ENCODE measurements at regions not wholly inside any gene's neighbourhood (a gene's known extent, or its start where the extent isn't known, plus 50 kb on each side); places are given as distances from the start of the nearest gene placed in this dataset.
"Not testable (repeated sequence)": the region's sequence is repeated elsewhere in the genome, so short reads cannot be mapped to it uniquely, and the experiment has no call there.

DNA sequence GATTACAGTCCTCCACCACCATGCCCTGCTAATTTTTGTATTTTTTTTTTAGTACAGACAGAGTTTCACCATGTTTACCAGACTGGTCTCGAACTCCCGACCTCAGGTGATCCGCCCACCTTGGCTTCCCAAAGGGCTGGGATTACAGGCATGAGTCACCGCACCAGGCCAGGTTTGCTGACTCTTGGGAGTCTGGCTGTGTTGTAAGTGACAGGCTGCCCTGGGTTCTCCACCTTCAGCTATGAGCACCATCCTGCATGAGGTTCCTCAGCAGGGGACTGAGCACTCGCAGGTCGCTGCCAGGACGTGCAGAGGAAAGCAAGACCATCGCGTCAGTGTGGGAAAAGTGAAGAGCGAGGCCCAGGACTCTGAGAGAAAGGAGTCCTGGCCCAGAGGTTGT lies 112.6 kb upstream of the NDUFV2 start:
- Histone ChIP-seq H3K4me1 (peaks cover 0 to 13% (median 0%) of the 10 kb centered on the region in 9 donors), H3K4me3 (no peak overlapping the region), H3K36me3 (no peaks in the 10 kb centered on the region), H3K27ac (no peak overlapping the region), H3K27me3 (no peaks in the 10 kb centered on the region), H3K9me3 (no peaks in the 10 kb centered on the region)
- WGBS, 2 donors = 87 to 91% methylated on average over 10 of the region's 10 CpGs
- intact Hi-C loops (cut with DNase I) = loop anchor here in 9 of 10 donors (2.0 to 10.0 kb wide), 9 partner anchors 57 to 338 kb away; no protein-coding TSS in a partner anchor
- ATAC-seq = no peak
- no peak for DNase-seq
- TF ChIP-seq, protein P1, sequence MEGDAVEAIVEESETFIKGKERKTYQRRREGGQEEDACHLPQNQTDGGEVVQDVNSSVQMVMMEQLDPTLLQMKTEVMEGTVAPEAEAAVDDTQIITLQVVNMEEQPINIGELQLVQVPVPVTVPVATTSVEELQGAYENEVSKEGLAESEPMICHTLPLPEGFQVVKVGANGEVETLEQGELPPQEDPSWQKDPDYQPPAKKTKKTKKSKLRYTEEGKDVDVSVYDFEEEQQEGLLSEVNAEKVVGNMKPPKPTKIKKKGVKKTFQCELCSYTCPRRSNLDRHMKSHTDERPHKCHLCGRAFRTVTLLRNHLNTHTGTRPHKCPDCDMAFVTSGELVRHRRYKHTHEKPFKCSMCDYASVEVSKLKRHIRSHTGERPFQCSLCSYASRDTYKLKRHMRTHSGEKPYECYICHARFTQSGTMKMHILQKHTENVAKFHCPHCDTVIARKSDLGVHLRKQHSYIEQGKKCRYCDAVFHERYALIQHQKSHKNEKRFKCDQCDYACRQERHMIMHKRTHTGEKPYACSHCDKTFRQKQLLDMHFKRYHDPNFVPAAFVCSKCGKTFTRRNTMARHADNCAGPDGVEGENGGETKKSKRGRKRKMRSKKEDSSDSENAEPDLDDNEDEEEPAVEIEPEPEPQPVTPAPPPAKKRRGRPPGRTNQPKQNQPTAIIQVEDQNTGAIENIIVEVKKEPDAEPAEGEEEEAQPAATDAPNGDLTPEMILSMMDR (IDR thresholded peaks at IDR 0.05) = no peak

DNA sequence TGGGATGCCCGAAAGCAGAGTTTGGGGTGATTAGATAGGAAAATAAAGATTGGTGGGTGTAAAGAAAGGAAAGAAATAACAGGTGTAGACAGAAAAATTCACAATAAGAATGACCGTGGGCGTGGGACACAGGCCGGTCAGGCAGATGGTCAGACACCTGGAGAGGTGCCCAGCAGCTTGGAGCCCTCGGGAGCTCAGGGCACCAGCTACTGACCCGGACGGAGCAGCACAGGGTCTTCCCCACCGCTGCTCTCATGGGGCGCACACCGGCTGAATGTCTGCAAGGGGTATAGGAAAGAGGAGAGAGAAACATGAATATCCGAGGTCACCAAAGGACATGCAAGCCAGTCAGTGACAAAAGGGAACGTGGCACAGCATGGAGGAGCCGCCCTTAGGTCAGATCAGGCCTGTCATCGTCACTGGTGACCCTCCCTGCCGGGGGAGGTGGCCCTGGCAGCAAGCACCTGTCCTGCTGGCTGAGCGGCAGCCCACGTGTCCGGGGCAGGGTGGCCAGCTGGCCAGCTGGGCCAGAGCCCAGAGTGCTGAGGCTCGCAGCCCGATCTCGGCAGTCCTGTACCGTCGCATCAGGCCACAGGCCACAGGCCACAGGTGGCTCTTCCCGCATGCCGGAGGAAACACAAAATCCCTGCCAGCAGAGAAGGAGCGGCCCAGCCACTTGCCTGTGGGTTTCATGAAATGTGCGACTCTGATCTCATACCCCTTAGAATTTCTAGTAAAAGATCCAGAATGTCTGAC lies 112.0 kb upstream of the NDUFV2 start:
- Histone ChIP-seq H3K9me3 (no peaks in the 10 kb centered on the region), H3K27ac (peak overlapping the region in 1 of 10 donors; percentile 13), H3K4me1 (peaks cover 0 to 13% (median 0%) of the 10 kb centered on the region in 9 donors), H3K36me3 (no peaks in the 10 kb centered on the region), H3K27me3 (no peaks in the 10 kb centered on the region), H3K4me3 (no peak overlapping the region)
- TF ChIP-seq, protein P1 (IDR thresholded peaks at IDR 0.05) = no peak
- intact Hi-C loops (cut with DNase I) = loop anchor here in 2 of 10 donors (5.0 to 10.0 kb wide), 2 partner anchors 57 to 64 kb away; no protein-coding TSS in a partner anchor
- DNase-seq = peak; percentile 16 to 40
- ATAC-seq = peak; percentile 69 to 91 (median 78)
- 62 to 75% methylated on average over 27 of the region's 27 CpGs for WGBS, 2 donors

DNA sequence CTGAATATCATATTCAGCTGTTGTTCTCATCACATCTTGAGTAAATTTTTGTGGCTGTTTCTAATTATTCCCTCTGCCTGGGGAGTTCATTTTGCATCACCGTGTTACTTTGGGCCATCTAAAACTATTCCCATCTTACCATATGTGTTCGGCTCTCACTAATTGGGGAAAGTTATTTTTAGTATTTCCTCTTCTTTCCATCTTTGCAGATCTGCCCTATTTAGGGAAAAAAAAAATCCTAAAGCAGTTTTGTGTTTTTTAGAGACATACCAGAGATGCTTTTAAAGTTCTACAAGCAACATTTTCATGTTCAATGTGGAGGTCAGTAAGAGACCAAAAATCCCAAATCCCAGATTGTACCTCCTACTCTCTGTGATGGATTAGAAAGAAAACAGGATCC lies 111.3 kb upstream of the NDUFV2 start:
- WGBS, 2 donors = 54 to 63% methylated on average over 2 of the region's 2 CpGs
- Histone ChIP-seq H3K4me3 (no peak overlapping the region), H3K4me1 (peaks cover 0 to 13% (median 0%) of the 10 kb centered on the region in 9 donors), H3K36me3 (no peaks in the 10 kb centered on the region), H3K9me3 (no peaks in the 10 kb centered on the region), H3K27me3 (no peaks in the 10 kb centered on the region), H3K27ac (peak overlapping the region in 1 of 10 donors; percentile 13)
- DNase-seq (no peak), ATAC-seq (no peak)
- TF ChIP-seq, protein P1 (IDR thresholded peaks at IDR 0.05) = no peak
- intact Hi-C loops (cut with DNase I) = loop anchor here in 2 of 10 donors (5.0 to 10.0 kb wide), 2 partner anchors 56 to 64 kb away; no protein-coding TSS in a partner anchor

DNA sequence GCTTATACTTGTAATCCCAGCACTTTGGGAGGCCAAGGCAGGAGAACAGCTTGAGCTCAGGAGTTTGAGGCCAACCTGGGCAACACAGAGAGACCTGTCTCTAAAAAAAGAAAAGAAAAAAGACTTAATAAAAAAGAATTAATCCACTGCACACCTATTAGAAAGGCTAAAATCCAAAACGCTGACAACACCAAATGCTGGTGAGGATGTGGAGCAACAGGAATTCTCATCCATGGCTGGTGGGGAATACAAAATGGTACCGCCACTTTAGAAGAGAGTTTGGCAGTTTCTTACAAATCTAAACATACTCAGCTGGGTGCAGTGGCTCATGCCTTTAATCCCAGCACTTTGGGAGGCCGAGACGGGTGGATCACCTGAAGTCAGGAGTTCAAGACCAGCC lies 110.0 kb upstream of the NDUFV2 start:
- intact Hi-C loops (cut with DNase I) = loop anchor here in 2 of 10 donors (5.0 to 10.0 kb wide), 2 partner anchors 55 to 62 kb away; no protein-coding TSS in a partner anchor
- H3K4me3 ChIP-seq, DNase-seq, H3K36me3 ChIP-seq, H3K27me3 ChIP-seq, H3K9me3 ChIP-seq, ATAC-seq, H3K4me1 ChIP-seq, H3K27ac ChIP-seq: not testable (repeated sequence)
- WGBS, 2 donors = 96 to 100% methylated on average over 4 of the region's 4 CpGs

DNA sequence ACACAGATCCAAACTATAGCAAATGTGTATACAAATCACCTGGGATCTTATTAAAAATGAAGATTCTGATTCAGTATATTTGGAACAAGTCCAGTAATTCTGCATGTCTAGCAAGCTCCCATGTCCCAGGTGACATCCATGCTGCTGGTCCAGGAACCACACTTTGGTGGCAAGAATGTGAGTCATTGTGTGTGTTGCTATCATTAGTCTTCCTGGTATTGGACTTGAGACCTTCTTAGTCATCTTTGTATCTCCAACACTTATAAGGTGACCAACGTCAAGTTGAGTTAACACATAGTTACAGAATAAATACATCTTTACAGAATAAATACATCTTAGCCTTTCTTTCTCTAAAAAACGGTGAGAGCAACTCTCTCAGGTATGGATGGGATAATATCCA lies 107.9 kb upstream of the NDUFV2 start:
- ATAC-seq (no peak), DNase-seq (no peak)
- intact Hi-C loops (cut with DNase I) = loop anchor here in 2 of 10 donors (5.0 to 10.0 kb wide), 2 partner anchors 53 to 60 kb away; no protein-coding TSS in a partner anchor
- 47 to 62% methylated on average over 2 of the region's 2 CpGs for WGBS, 2 donors
- TF ChIP-seq, protein P1 (IDR thresholded peaks at IDR 0.05) = no peak
- H3K4me1 ChIP-seq = peaks cover 0 to 10% (median 0%) of the 10 kb centered on the region in 9 donors
- H3K27me3 ChIP-seq = peaks cover 0 to 4% (median 0%) of the 10 kb centered on the region in 7 donors
- H3K9me3 ChIP-seq = peaks cover 0 to 7% (median 0%) of the 10 kb centered on the region in 11 donors
- no peaks in the 10 kb centered on the region for H3K36me3 ChIP-seq
- H3K4me3 ChIP-seq = no peak overlapping the region
- H3K27ac ChIP-seq = no peak overlapping the region

Data from heart right ventricle (tissue), 16 donors.